Endodermal cell (in vitro differentiated cells): ENCODE measurements at regions not wholly inside any gene's neighbourhood (a gene's known extent, or its start where the extent isn't known, plus 50 kb on each side); places are given as distances from the start of the nearest gene placed in this dataset.

Source experiments
- DNase-seq: peaks from one replicate; pipeline ENCODE4 v3.0.0-alpha.2; 2017
- H3K27ac ChIP-seq: 2 replicates; pipeline ENCODE4 v1.5.1; 2013; ENCODE audit warnings: mild to moderate bottlenecking, low read depth, low read length, moderate library complexity
- H3K27me3 ChIP-seq: 2 replicates; pipeline ENCODE4 v1.6.1; 2013; ENCODE audit warnings: mild to moderate bottlenecking, low read length, moderate library complexity; ENCODE audit not compliant: insufficient read depth, control insufficient read depth, poor library complexity, severe bottlenecking
- H3K36me3 ChIP-seq: 2 replicates; pipeline ENCODE4 v1.7.0; 2013; ENCODE audit warnings: mild to moderate bottlenecking, low read length, moderate library complexity; ENCODE audit not compliant: control insufficient read depth, insufficient read depth
- H3K4me1 ChIP-seq: one replicate; pipeline ENCODE4 v1.7.0; 2013; ENCODE audit warnings: low read length; ENCODE audit not compliant: control insufficient read depth, insufficient read depth
- H3K4me3 ChIP-seq: 2 replicates; pipeline ENCODE4 v1.5.1; 2013; ENCODE audit warnings: mild to moderate bottlenecking, low read length, moderate library complexity
- H3K9ac ChIP-seq: 2 replicates; pipeline ENCODE4 v1.6.1; 2013; ENCODE audit warnings: mild to moderate bottlenecking, low read length, moderate library complexity; ENCODE audit not compliant: poor library complexity, severe bottlenecking; ENCODE audit errors: extremely low read depth
- H3K9me3 ChIP-seq: 2 replicates; pipeline ENCODE4 v1.6.1; 2013; ENCODE audit warnings: mild to moderate bottlenecking, low read length, moderate library complexity; ENCODE audit not compliant: control insufficient read depth
- H3K27ac Mint-ChIP-seq: 2 replicates; pipeline ENCODE4 v1.8.0; 2020; ENCODE audit warnings: mixed read lengths
- H3K27me3 Mint-ChIP-seq: 2 replicates; pipeline ENCODE4 v1.8.0; 2021; ENCODE audit warnings: mild to moderate bottlenecking, mixed read lengths; ENCODE audit not compliant: insufficient read depth
- H3K36me3 Mint-ChIP-seq: 2 replicates; pipeline ENCODE4 v1.8.0; 2020; ENCODE audit warnings: low read depth, mixed read lengths
- H3K4me1 Mint-ChIP-seq: 2 replicates; pipeline ENCODE4 v1.8.0; 2020; ENCODE audit warnings: mixed read lengths
- H3K4me3 Mint-ChIP-seq: 2 replicates; pipeline ENCODE4 v1.8.0; 2020; ENCODE audit warnings: mild to moderate bottlenecking, moderate library complexity, mixed read lengths
- H3K9me3 Mint-ChIP-seq: 2 replicates; pipeline ENCODE4 v1.8.0; 2020; ENCODE audit warnings: mild to moderate bottlenecking, mixed read lengths
- WGBS, 2 experiments: methylation state at CpG; one replicate each; pipeline versions ENCODE4 v1.1.5 to v1.1.7; 2013; ENCODE audit warnings: missing lambda C conversion rate in 2 of 2, mixed read lengths in 1 of 2; ENCODE audit not compliant: insufficient coverage in 1 of 2, insufficient read length in 1 of 2; 5-methylcytosine and 5-hydroxymethylcytosine counted together
- TF ChIP-seq, protein P1 (sequence below): fragments of 200-600 bp; sonication (generic); conservative IDR thresholded peaks from 2 replicates; pipeline ENCODE4 v1.5.0; 2021; ENCODE audit warnings: antibody characterized with exemption, mild to moderate bottlenecking

DNA sequence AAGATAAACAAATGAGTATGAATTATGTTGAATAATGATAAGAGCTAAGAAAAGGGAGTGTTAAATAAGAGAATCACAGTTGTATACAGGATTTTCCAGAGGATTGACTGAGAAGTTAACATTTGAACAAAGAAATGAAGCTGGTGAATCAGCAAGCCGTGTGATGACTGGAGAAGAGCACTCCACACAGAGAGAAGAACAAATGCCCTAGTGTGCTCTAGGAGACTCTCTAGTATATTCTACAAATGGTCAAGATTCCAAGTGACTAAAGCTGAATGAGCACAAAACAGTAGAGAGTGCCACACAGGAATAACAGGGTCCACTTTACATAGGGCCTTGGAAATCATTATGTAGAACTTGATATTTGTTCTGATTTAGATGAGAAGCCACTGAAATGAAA, 587.1 kb upstream of the ATXN7L3B start:
- H3K4me1 ChIP-seq = peaks cover 8% of the 10 kb centered on the region
- no peaks in the 10 kb centered on the region for H3K27me3 Mint-ChIP-seq
- no peak overlapping the region for H3K27ac Mint-ChIP-seq
- H3K9ac ChIP-seq = no peak overlapping the region
- H3K27ac ChIP-seq = no peak overlapping the region
- no peak for DNase-seq
- H3K36me3 ChIP-seq = no peaks in the 10 kb centered on the region
- H3K4me1 Mint-ChIP-seq = peaks cover 32% of the 10 kb centered on the region
- WGBS, 2 experiments = 33 to 75% methylated on average over 1 of the region's 1 CpG
- TF ChIP-seq, protein P1, sequence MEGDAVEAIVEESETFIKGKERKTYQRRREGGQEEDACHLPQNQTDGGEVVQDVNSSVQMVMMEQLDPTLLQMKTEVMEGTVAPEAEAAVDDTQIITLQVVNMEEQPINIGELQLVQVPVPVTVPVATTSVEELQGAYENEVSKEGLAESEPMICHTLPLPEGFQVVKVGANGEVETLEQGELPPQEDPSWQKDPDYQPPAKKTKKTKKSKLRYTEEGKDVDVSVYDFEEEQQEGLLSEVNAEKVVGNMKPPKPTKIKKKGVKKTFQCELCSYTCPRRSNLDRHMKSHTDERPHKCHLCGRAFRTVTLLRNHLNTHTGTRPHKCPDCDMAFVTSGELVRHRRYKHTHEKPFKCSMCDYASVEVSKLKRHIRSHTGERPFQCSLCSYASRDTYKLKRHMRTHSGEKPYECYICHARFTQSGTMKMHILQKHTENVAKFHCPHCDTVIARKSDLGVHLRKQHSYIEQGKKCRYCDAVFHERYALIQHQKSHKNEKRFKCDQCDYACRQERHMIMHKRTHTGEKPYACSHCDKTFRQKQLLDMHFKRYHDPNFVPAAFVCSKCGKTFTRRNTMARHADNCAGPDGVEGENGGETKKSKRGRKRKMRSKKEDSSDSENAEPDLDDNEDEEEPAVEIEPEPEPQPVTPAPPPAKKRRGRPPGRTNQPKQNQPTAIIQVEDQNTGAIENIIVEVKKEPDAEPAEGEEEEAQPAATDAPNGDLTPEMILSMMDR = no peak
- H3K36me3 Mint-ChIP-seq = no peaks in the 10 kb centered on the region
- H3K27me3 ChIP-seq = no peaks in the 10 kb centered on the region
- no peaks in the 10 kb centered on the region for H3K9me3 Mint-ChIP-seq
- no peak overlapping the region for H3K4me3 Mint-ChIP-seq
- no peak overlapping the region for H3K4me3 ChIP-seq
- H3K9me3 ChIP-seq = no peaks in the 10 kb centered on the region

DNA sequence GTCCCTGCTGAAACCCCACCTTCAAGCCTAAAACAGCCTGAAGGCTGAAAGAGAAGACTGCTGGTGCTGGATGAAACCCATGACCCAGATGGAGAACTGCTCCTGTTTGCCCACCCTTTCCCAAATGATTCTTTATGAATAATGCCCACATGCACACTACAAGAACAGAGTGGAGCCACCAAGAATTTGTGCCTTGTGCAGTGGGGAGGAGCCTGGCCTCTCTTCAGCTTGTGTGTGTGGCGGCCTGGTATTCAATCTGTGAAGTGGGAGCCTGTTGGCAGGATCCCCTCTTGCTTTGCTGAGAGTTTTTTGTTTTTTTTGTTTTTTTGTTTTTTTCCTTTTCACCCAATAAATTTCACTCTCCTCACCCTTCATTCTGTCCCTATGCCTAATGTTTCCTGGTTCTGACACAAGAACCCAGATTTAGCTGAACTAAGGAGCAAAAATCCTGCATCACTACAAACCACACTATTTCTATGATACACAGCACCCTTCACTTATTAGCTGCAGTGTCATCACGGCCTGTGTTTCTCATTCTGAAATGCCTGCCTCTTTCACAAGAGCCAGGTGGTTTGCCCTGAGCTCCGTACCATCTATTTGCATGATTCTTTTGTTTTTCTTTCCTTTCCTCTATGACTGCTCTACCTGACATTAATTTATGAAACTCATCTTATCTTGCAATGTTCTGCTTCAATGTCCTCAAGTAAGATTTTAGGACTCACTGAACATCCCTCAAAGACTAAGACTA, 585.5 kb upstream of the ATXN7L3B start:
- no peak overlapping the region for H3K4me3 ChIP-seq
- no peak overlapping the region for H3K9ac ChIP-seq
- H3K27me3 ChIP-seq = no peaks in the 10 kb centered on the region
- peaks cover 27% of the 10 kb centered on the region for H3K4me1 Mint-ChIP-seq
- no peak overlapping the region for H3K27ac ChIP-seq
- H3K4me3 Mint-ChIP-seq = no peak overlapping the region
- DNase-seq = no peak
- peaks cover 6% of the 10 kb centered on the region for H3K4me1 ChIP-seq
- no peaks in the 10 kb centered on the region for H3K27me3 Mint-ChIP-seq
- no peaks in the 10 kb centered on the region for H3K36me3 Mint-ChIP-seq
- TF ChIP-seq, protein P1 = no peak
- no peaks in the 10 kb centered on the region for H3K9me3 Mint-ChIP-seq
- no peak overlapping the region for H3K27ac Mint-ChIP-seq
- 96 to 100% methylated on average over 2 to 3 of the region's 3 CpGs for WGBS, 2 experiments
- H3K9me3 ChIP-seq = no peaks in the 10 kb centered on the region
- H3K36me3 ChIP-seq = no peaks in the 10 kb centered on the region

DNA sequence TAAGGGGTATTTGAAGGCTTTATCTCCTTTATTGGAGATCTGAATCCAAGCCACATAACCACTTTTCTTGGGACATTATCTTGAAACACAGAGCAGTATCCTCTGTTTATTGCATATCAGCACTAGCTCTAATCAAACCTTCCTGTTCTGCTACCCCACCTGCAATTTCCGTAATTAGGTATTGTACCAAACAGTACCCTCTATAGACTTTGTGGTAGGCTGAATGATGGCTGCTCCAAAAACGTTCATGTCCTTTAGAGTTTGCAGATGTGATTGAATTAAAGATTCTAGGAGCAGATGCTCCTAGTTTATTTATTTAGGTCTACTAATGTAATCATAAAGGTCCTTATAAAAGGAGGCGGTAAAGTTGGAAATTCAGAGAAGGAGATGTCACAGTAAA, 573.0 kb upstream of the ATXN7L3B start:
- WGBS, 2 experiments = 83% methylated on average over 3 of the region's 3 CpGs; no CpG with 5 or more reads in 1 of the 2 experiments
- no peaks in the 10 kb centered on the region for H3K36me3 ChIP-seq
- H3K4me3 ChIP-seq = no peak overlapping the region
- H3K4me1 Mint-ChIP-seq = no peaks in the 10 kb centered on the region
- no peaks in the 10 kb centered on the region for H3K27me3 Mint-ChIP-seq
- H3K27ac Mint-ChIP-seq = no peak overlapping the region
- no peaks in the 10 kb centered on the region for H3K4me1 ChIP-seq
- no peak overlapping the region for H3K27ac ChIP-seq
- no peaks in the 10 kb centered on the region for H3K36me3 Mint-ChIP-seq
- H3K27me3 ChIP-seq = no peaks in the 10 kb centered on the region
- no peak overlapping the region for H3K9ac ChIP-seq
- no peaks in the 10 kb centered on the region for H3K9me3 Mint-ChIP-seq
- no peaks in the 10 kb centered on the region for H3K9me3 ChIP-seq
- TF ChIP-seq, protein P1 = no peak
- DNase-seq = no peak
- no peak overlapping the region for H3K4me3 Mint-ChIP-seq
